Neural progenitor cell (in vitro differentiated cells): ENCODE measurements at regions not wholly inside any gene's neighbourhood (a gene's known extent, or its start where the extent isn't known, plus 50 kb on each side); places are given as distances from the start of the nearest gene placed in this dataset.
A peak's percentile ranks its signal among the peaks of the same experiment; 100 is the strongest.
"Not testable (repeated sequence)": the region's sequence is repeated elsewhere in the genome, so short reads cannot be mapped to it uniquely, and the experiment has no call there.

Experiments
- DNase-seq: peaks from one replicate; pipeline ENCODE4 v3.0.0-alpha.2; 2016; ENCODE audit warnings: low spot score
- H2AFZ ChIP-seq: fragments of 200-600 bp; sonication (generic); replicated peaks from 2 replicates; pipeline ENCODE4 v1.6.1; 2016; ENCODE audit warnings: antibody characterized with exemption
- H3F3A ChIP-seq: fragments of 200-600 bp; sonication (generic); 2 replicates; pipeline ENCODE4 v1.6.1; 2016; ENCODE audit warnings: antibody characterized with exemption, low read depth
- H3K27ac ChIP-seq: fragments of 200-600 bp; sonication (generic); 2 replicates; pipeline ENCODE4 v1.5.1; 2016; ENCODE audit warnings: mild to moderate bottlenecking
- H3K27me3 ChIP-seq: fragments of 200-600 bp; sonication (generic); 2 replicates; pipeline ENCODE4 v1.6.1; 2016; ENCODE audit warnings: mild to moderate bottlenecking, moderate library complexity
- H3K36me3 ChIP-seq: fragments of 200-600 bp; sonication (generic); 2 replicates; pipeline ENCODE4 v1.5.1; 2016
- H3K4me1 ChIP-seq: fragments of 200-600 bp; sonication (generic); 2 replicates; pipeline ENCODE4 v1.6.1; 2016; ENCODE audit warnings: mixed run types
- H3K4me2 ChIP-seq: fragments of 200-600 bp; sonication (generic); 2 replicates; pipeline ENCODE4 v1.6.1; 2016
- H3K4me3 ChIP-seq: fragments of 200-600 bp; sonication (generic); 2 replicates; pipeline ENCODE4 v1.5.1; 2016
- H3K79me2 ChIP-seq: fragments of 200-600 bp; sonication (generic); 2 replicates; pipeline ENCODE4 v1.6.1; 2016; ENCODE audit warnings: low read depth
- H3K9ac ChIP-seq: fragments of 200-600 bp; sonication (generic); 2 replicates; pipeline ENCODE4 v1.6.1; 2016
- H3K9me3 ChIP-seq: fragments of 200-600 bp; sonication (generic); 2 replicates; pipeline ENCODE4 v1.5.1; 2016; ENCODE audit warnings: low read depth
- H4K20me1 ChIP-seq: fragments of 200-600 bp; sonication (generic); 2 replicates; pipeline ENCODE4 v1.6.1; 2016; ENCODE audit warnings: low read depth
- H3K27ac Mint-ChIP-seq: 3 replicates; pipeline ENCODE4 v1.8.0; 2021; ENCODE audit warnings: mixed read lengths
- H3K27me3 Mint-ChIP-seq: 2 replicates; pipeline ENCODE4 v1.8.0; 2022; ENCODE audit warnings: low read depth, mild to moderate bottlenecking, inconsistent platforms, moderate library complexity, mixed read lengths; ENCODE audit not compliant: insufficient read depth
- H3K36me3 Mint-ChIP-seq: 3 replicates; pipeline ENCODE4 v1.8.0; 2021; ENCODE audit warnings: mixed read lengths
- H3K4me1 Mint-ChIP-seq: 3 replicates; pipeline ENCODE4 v1.8.0; 2021; ENCODE audit warnings: mixed read lengths
- H3K4me3 Mint-ChIP-seq: 3 replicates; pipeline ENCODE4 v1.8.0; 2021; ENCODE audit warnings: mild to moderate bottlenecking, moderate library complexity, mixed read lengths
- H3K9me3 Mint-ChIP-seq: 3 replicates; pipeline ENCODE4 v1.8.0; 2020; ENCODE audit warnings: mixed read lengths

DNA sequence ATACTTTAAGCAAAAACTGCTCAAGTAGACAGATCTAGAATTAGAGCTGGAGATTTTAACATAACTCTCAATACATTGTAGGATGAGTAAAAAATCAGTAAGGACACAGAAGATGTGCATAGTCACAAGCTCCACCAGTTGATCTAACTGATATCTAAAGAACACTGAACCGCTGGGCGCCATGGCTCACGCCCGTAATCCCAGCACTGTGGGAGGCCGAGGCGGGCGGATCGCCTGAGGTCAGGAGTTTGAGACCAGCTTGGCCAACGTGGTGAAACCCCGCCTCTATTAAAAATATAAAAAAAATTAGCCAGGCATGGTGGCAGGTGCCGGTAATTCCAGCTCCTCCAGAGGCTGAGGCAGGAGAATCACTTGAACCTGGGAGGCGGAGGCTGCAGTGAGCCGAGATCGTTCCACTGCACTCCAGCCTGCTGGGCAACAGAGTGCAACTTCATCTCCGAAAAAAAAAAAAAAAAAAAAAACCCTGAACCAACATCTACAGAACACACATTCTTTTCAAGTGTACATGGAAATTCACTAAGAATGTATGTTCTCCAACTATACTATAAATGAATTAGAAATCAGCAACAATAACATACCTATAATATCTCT, 1431.8 kb downstream of the FOXD4L5 start:
- H3K9me3 ChIP-seq, H3K27me3 Mint-ChIP-seq, H3K4me2 ChIP-seq, H3K9ac ChIP-seq, H4K20me1 ChIP-seq, H3K36me3 ChIP-seq, H3F3A ChIP-seq, H3K4me1 ChIP-seq, H3K27ac Mint-ChIP-seq, H3K4me1 Mint-ChIP-seq, H3K4me3 ChIP-seq, DNase-seq, H3K27ac ChIP-seq, H3K36me3 Mint-ChIP-seq, H3K4me3 Mint-ChIP-seq, H3K27me3 ChIP-seq, H3K79me2 ChIP-seq, H2AFZ ChIP-seq: not testable (repeated sequence)
- H3K9me3 Mint-ChIP-seq = peaks cover 14% of the 10 kb centered on the region

GRCh38 chr9:63824804-63825203, 1460.2 kb downstream of the FOXD4L5 start:
- H3K4me3 Mint-ChIP-seq, H3F3A ChIP-seq, H3K27ac Mint-ChIP-seq, H3K9ac ChIP-seq, H3K4me3 ChIP-seq, H4K20me1 ChIP-seq, DNase-seq, H3K4me1 Mint-ChIP-seq, H3K27ac ChIP-seq, H3K36me3 ChIP-seq, H3K4me1 ChIP-seq, H3K4me2 ChIP-seq, H3K36me3 Mint-ChIP-seq, H2AFZ ChIP-seq, H3K9me3 ChIP-seq, H3K79me2 ChIP-seq: not testable (repeated sequence)
- H3K27me3 ChIP-seq = peaks cover 49% of the 10 kb centered on the region
- peaks cover 13% of the 10 kb centered on the region for H3K27me3 Mint-ChIP-seq
- peaks cover 26% of the 10 kb centered on the region for H3K9me3 Mint-ChIP-seq

DNA sequence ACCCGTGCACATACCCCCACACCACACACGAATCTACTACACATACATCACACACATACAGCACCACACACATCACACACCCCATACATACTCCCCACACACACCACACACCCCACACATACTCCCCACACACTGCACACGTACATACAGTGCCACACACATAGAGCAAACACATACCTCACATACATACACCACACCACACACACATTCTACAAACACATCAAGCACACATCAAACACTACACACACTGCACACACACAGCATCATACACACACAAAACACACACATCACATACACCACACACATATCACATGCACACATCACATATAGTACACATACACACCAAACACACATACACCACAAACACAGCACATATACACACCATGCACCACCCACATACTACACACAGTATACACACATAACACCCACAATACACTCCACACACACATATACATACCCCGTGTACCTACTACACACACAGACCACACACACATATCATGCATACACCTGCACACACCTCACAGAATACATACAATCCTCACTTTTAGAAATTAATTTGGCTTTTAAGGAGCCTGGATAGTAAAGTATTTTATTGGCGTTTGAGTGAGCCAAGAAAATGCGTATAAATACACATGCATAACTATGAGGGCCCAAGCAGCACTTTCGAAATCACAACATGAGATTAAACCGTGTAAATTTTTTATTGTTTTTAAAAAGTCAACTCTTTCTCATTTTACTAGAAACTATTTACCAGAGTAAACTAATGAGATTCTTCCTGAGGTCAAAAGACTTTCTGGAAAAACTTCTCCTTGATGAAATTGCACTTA, 1461.4 kb downstream of the FOXD4L5 start:
- not testable (repeated sequence) for H3K79me2 ChIP-seq, H3K9ac ChIP-seq, H3K27ac Mint-ChIP-seq, H3K36me3 Mint-ChIP-seq, H3K4me1 Mint-ChIP-seq, DNase-seq, H3K4me2 ChIP-seq, H3K36me3 ChIP-seq, H3K4me1 ChIP-seq, H3K9me3 ChIP-seq, H3F3A ChIP-seq, H4K20me1 ChIP-seq, H3K4me3 ChIP-seq, H2AFZ ChIP-seq, H3K27ac ChIP-seq
- Mint-ChIP-seq H3K9me3 (peaks cover 23% of the 10 kb centered on the region), H3K4me3 (peak overlapping the region; percentile 3), H3K27me3 (peaks cover 13% of the 10 kb centered on the region)
- peaks cover 56% of the 10 kb centered on the region for H3K27me3 ChIP-seq

DNA sequence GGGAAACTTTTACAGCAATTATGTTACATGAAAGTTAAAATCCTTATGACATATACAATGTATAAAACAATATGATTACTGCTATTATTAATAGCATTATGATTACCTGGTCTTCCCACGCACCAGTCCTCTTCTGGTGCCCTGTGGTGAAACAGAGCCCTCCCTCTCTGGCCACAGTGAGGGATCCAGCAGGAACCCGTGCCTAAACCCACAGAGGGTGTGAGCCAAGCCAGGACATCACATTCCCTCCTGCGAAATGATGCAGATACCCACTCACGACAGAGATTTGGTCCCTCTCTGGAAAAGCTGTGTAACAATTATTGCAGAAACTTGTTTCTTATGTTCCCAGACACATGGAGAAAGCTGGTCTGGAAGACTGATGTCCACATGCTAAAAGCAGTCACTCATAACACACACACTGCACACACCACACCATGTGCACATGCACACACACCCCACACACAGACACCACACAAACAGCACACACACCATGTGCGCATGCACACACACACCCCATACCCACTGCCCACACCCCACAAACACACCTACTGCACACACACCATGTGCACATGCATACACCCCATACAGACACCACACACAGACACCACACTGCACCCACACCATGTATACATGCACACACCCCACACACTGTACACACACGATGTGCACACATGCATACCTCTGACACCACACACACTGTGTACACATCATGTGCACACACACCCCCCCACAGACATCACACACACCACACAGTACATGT, 1462.2 kb downstream of the FOXD4L5 start:
- H3K4me2 ChIP-seq, H4K20me1 ChIP-seq, H3K27ac ChIP-seq, H3K79me2 ChIP-seq, H3K4me3 Mint-ChIP-seq, H3K36me3 Mint-ChIP-seq, H3K27ac Mint-ChIP-seq, H3K36me3 ChIP-seq, H3K9me3 ChIP-seq, H2AFZ ChIP-seq, H3K9ac ChIP-seq, H3K4me1 Mint-ChIP-seq, H3K4me3 ChIP-seq, H3K4me1 ChIP-seq, H3F3A ChIP-seq, DNase-seq: not testable (repeated sequence)
- peaks cover 18% of the 10 kb centered on the region for H3K27me3 Mint-ChIP-seq
- peaks cover 58% of the 10 kb centered on the region for H3K27me3 ChIP-seq
- peaks cover 25% of the 10 kb centered on the region for H3K9me3 Mint-ChIP-seq

- not testable (repeated sequence) for H3K36me3 Mint-ChIP-seq, H3K4me3 ChIP-seq, H4K20me1 ChIP-seq, H3K9me3 ChIP-seq, H3K27ac ChIP-seq, DNase-seq, H3K36me3 ChIP-seq, H3K4me3 Mint-ChIP-seq, H3K4me2 ChIP-seq, H3K79me2 ChIP-seq, H3K27ac Mint-ChIP-seq, H3F3A ChIP-seq, H3K9ac ChIP-seq, H3K4me1 ChIP-seq, H2AFZ ChIP-seq
- Mint-ChIP-seq H3K9me3 (peaks cover 40% of the 10 kb centered on the region), H3K27me3 (peaks cover 33% of the 10 kb centered on the region), H3K4me1 (peaks cover 12% of the 10 kb centered on the region)
- peaks cover 71% of the 10 kb centered on the region for H3K27me3 ChIP-seq
Observed at GRCh38 chr9:63821293-63821692, 1463.7 kb downstream of the FOXD4L5 start.

DNA sequence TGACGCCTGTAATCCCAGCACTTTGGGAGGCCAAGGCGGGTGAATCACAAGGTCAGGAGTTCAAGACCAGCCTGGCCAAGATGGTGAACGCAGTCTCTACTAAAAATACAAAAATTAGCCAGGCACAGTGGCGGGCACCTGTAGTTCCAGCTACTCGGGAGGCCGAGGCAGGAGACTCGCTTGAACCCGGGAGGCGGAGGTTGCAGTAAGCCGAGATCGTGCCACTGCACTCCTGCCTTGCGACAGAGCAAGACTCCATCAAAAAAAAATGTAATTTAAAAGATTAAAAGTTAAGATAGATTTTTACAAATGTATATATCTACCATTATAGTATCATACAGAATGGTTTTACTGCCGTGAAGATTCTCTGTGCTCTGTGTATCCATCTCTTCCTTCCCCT, 1464.1 kb downstream of the FOXD4L5 start:
- peaks cover 35% of the 10 kb centered on the region for H3K27me3 Mint-ChIP-seq
- H3F3A ChIP-seq, H3K27ac ChIP-seq, H3K79me2 ChIP-seq, H3K9me3 ChIP-seq, H3K27ac Mint-ChIP-seq, H3K4me3 ChIP-seq, H3K4me1 ChIP-seq, H2AFZ ChIP-seq, H3K4me2 ChIP-seq, DNase-seq, H4K20me1 ChIP-seq, H3K36me3 ChIP-seq, H3K4me3 Mint-ChIP-seq, H3K9ac ChIP-seq: not testable (repeated sequence)
- peaks cover 71% of the 10 kb centered on the region for H3K27me3 ChIP-seq
- peaks cover 10% of the 10 kb centered on the region for H3K36me3 Mint-ChIP-seq
- peaks cover 44% of the 10 kb centered on the region for H3K9me3 Mint-ChIP-seq
- peaks cover 12% of the 10 kb centered on the region for H3K4me1 Mint-ChIP-seq

- H3K36me3 Mint-ChIP-seq = peaks cover 11% of the 10 kb centered on the region
Observed at GRCh38 chr9:63820383-63820782, 1464.6 kb downstream of the FOXD4L5 start.

More at GRCh38 chr9:63820383-63820782, 1464.6 kb downstream of the FOXD4L5 start:
- not testable (repeated sequence) for H2AFZ ChIP-seq, H4K20me1 ChIP-seq, H3K79me2 ChIP-seq, H3K4me3 Mint-ChIP-seq, H3K27ac ChIP-seq, H3K4me2 ChIP-seq, H3K9ac ChIP-seq, H3K27ac Mint-ChIP-seq, DNase-seq, H3K9me3 ChIP-seq, H3F3A ChIP-seq, H3K4me3 ChIP-seq, H3K36me3 ChIP-seq, H3K4me1 ChIP-seq
- peaks cover 71% of the 10 kb centered on the region for H3K27me3 ChIP-seq
- H3K27me3 Mint-ChIP-seq = peaks cover 35% of the 10 kb centered on the region
- peaks cover 46% of the 10 kb centered on the region for H3K9me3 Mint-ChIP-seq
- peaks cover 12% of the 10 kb centered on the region for H3K4me1 Mint-ChIP-seq
